Activated CD4-positive, alpha-beta T cell treated with anti-CD3 and anti-CD28 coated beads for 1 hour (primary cell): ENCODE measurements at regions not wholly inside any gene's neighbourhood (a gene's known extent, or its start where the extent isn't known, plus 50 kb on each side); places are given as distances from the start of the nearest gene placed in this dataset.
"Not testable (repeated sequence)": the region's sequence is repeated elsewhere in the genome, so short reads cannot be mapped to it uniquely, and the experiment has no call there.

Experiments
- DNase-seq: peaks from one replicate; pipeline ENCODE4 v3.0.0-alpha.2; 2020

GRCh38 chr1:206256935-206257334 is 53.6 kb downstream of the SRGAP2 start:
- not testable (repeated sequence) for DNase-seq

- not testable (repeated sequence) for DNase-seq
Measured at GRCh38 chr1:206261473-206261872, 58.1 kb downstream of the SRGAP2 start.

GRCh38 chr1:206262424-206262823 is 59.1 kb downstream of the SRGAP2 start:
- not testable (repeated sequence) for DNase-seq

GRCh38 chr1:206264916-206265315 is 61.6 kb downstream of the SRGAP2 start:
- DNase-seq: not testable (repeated sequence)

GRCh38 chr1:206271153-206271552 is 67.8 kb downstream of the SRGAP2 start:
- DNase-seq: not testable (repeated sequence)

- not testable (repeated sequence) for DNase-seq
Measured at GRCh38 chr1:206273104-206273503, 69.8 kb downstream of the SRGAP2 start.

GRCh38 chr1:206276143-206276542 is 72.8 kb downstream of the SRGAP2 start:
- not testable (repeated sequence) for DNase-seq

GRCh38 chr1:206278683-206279082 is 75.3 kb downstream of the SRGAP2 start:
- DNase-seq: not testable (repeated sequence)

GRCh38 chr1:206280683-206281082 is 77.3 kb downstream of the SRGAP2 start:
- DNase-seq: not testable (repeated sequence)

GRCh38 chr1:206281912-206282654 is 78.7 kb downstream of the SRGAP2 start:
- DNase-seq: not testable (repeated sequence)

GRCh38 chr1:206285024-206285960 is 82.0 kb downstream of the SRGAP2 start:
- not testable (repeated sequence) for DNase-seq

GRCh38 chr1:206287759-206288158 is 84.4 kb downstream of the SRGAP2 start:
- DNase-seq: not testable (repeated sequence)

- not testable (repeated sequence) for DNase-seq
Measured at GRCh38 chr1:206288453-206288852, 85.1 kb downstream of the SRGAP2 start.

- DNase-seq: not testable (repeated sequence)
Measured at GRCh38 chr1:206297145-206298031, 94.0 kb downstream of the SRGAP2 start.

- not testable (repeated sequence) for DNase-seq
Measured at GRCh38 chr1:206298032-206298392, 94.7 kb downstream of the SRGAP2 start.

- not testable (repeated sequence) for DNase-seq
Measured at GRCh38 chr1:206299181-206299791, 95.9 kb downstream of the SRGAP2 start.

- not testable (repeated sequence) for DNase-seq
Measured at GRCh38 chr1:206299942-206300341, 96.6 kb downstream of the SRGAP2 start.

- not testable (repeated sequence) for DNase-seq
Measured at GRCh38 chr1:206302056-206302455, 98.7 kb downstream of the SRGAP2 start.

- not testable (repeated sequence) for DNase-seq
Measured at GRCh38 chr1:206307442-206307841, 104.1 kb downstream of the SRGAP2 start.

GRCh38 chr1:206310948-206311347 is 107.6 kb downstream of the SRGAP2 start:
- not testable (repeated sequence) for DNase-seq

GRCh38 chr1:206311611-206312273 is 108.4 kb downstream of the SRGAP2 start:
- not testable (repeated sequence) for DNase-seq
